Fibroblast of skin of abdomen (primary cell): ENCODE measurements at regions not wholly inside any gene's neighbourhood (a gene's known extent, or its start where the extent isn't known, plus 50 kb on each side); places are given as distances from the start of the nearest gene placed in this dataset.

Experiments used
- DNase-seq: peaks from one replicate; pipeline ENCODE4 v3.0.0-alpha.2; 2013

GRCh38 chr12:58372298-58372697 is 430.9 kb downstream of the ATP23 start:
- DNase-seq: no peak

GRCh38 chr12:58378028-58378427 is 436.7 kb downstream of the ATP23 start:
- peak; percentile 64 for DNase-seq

DNA sequence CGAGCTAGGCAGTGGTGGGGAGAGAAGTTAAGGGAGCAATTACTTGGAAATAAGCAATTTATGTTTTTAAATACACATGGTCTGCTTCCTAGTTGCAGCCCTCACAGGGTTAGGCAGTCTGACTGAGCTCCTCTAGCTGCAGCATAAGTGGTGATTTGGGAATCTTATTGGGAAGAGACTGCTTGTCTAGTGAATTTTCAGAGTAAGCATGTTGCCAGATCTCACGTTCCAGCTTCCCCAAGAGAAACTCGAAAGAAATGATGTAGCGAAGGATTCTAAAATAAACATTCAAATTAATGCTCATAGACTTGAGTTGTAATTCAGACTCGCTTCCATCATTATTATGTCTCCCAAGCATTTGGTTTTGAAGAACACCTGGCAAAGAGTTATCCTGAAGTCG is 440.2 kb downstream of the ATP23 start:
- DNase-seq: no peak

GRCh38 chr12:58384196-58384595 is 442.8 kb downstream of the ATP23 start:
- no peak for DNase-seq

- DNase-seq: no peak
Measured at GRCh38 chr12:58386136-58386535, 444.8 kb downstream of the ATP23 start.

- peak; percentile 59 for DNase-seq
Measured at GRCh38 chr12:58387199-58387598, 445.8 kb downstream of the ATP23 start.

DNA sequence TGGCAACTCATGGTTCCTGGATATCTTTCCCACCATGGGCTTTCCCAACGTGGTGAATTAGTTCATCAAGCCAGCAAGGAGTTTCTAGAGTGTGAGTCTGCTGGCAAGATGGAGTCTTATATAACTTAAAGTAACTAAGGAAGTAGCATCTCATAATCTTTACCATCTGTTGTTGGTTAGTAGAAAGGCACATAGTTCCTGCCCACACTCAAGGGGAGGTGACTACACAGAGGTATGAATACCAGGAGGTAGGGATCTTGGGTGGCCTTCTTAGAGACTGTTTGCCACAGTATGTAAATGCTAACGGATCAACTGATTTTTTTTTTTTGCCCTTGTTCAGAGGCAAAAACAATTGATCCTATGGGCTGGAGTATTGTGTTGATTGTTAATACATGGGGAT is 446.9 kb downstream of the ATP23 start:
- peak; percentile 71 for DNase-seq

GRCh38 chr12:58393152-58393551 is 451.8 kb downstream of the ATP23 start:
- DNase-seq: peak; percentile 36

- DNase-seq: no peak
Measured at GRCh38 chr12:58395056-58395455, 453.7 kb downstream of the ATP23 start.

DNA sequence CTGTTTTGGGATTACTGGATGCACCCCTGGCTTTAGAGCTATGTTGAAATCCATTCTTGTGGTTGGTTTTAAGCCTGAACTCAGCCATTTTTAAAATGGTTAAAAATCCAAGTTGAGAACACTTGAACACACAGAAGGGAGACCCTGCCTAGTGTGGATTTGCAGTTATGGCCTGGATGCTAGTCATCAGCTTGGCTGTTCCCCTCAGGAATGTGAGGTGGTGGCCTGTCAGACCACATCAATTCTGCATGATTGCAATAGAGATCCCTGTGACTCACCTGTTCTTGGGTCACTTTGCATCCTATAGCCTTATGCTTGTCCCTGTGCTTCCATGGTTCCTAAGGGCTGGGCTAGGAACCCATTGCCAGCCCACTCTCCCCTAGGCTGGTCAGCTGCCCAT is 454.1 kb downstream of the ATP23 start:
- DNase-seq: peak; percentile 47

- no peak for DNase-seq
Measured at GRCh38 chr12:58396239-58396638, 454.9 kb downstream of the ATP23 start.

DNA sequence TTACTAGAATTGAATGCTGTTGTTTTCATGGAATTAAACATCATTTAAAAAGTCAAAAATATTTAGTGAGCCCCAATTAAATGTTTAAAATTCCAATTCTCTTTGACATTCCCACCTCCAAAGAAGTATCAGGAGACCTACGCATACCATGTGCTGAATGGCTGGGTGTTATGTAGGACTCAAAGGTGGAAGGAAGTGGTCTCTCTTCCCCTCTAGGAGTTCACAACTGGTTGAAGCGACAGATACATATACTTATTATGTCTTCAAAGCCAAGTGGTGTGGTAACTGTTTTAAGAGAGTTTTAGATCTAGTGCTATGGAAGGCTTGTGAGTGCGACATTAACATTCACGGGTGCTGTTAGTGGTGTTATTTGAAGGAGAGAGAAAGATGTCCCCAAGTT is 464.0 kb downstream of the ATP23 start:
- no peak for DNase-seq

- DNase-seq: no peak
Measured at GRCh38 chr12:58408516-58408915, 467.1 kb downstream of the ATP23 start.

GRCh38 chr12:58412461-58413060 is 471.2 kb downstream of the ATP23 start:
- no peak for DNase-seq

DNA sequence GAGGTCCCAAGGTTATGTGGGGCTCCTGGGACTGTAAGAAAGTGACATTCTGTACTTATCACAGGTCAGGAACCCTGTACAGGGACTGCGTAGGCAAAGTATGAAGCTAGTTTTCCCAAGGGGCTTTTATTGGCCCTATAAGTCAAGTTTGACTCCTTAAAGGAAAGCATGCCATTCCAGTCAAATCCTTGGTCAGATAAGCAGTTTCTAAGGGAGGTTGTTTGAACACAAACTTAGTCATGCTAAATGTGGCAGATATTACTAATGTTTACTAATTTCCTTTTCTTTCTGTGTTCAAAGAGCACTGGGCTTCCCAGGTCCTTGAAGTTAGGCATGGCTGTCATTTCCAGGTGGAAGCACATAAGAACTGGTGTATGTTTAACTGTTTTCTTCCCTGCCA is 472.4 kb downstream of the ATP23 start:
- DNase-seq: peak; percentile 52

DNA sequence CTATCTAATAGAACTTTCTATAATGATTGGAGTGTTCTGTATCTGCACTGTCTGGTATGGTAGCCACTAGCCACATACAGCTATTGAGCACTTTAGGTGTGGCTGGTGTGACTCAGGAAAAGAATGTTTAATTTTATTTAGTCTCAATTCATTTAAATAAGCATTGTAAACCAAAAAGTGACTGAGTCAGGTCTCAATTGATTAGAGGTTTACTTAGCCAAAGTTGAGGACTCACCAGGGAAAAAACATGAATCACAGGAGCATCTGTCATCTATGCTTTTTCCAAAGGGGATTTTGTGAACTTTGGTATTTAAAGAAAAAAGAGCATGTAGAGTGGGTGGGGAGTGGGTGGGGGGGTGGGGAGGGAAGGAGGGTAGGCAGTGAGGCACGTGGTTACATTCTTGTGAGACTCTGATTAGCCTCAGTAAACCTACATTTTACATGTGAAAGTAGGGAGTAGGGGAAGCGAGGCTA is 473.1 kb downstream of the ATP23 start:
- peak; percentile 85 for DNase-seq

DNA sequence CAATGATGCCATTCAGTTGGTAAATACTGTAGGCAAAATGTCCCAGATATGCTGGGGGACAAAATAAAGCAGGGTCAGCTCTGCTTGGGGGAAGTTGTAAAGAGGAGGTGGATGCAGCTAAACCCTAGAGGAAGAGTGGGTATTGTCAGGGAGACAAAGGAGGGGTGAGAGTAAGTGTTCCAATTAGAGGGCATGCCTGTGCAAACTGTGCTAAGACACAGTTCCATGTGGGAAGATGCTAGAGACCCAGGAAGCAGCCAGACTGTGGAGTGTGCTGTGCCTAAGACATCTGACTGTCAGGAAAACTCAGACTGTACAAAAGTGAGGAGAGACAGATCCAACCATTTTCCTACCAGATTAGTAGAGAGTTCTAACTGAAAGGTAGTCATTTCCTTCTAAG is 474.3 kb downstream of the ATP23 start:
- DNase-seq: no peak

DNA sequence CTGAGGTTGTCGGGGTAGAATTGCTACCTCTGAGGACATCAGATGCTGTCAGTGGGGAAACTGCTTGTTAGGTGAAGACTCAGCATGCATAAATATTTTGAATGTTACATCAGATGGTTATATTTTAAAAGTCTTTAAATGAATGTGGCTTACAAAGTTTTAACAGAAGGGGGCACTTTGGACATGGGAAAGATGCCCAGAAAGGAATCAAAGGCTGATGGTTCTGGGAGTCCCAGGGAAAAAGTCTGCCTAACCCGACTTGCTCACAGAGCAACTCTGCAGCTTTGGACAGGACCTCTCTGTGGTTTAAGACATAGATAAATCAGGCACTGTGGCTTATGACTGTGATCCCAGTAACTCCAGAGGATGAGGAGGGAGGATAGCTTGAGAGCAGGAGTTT is 474.9 kb downstream of the ATP23 start:
- peak; percentile 94 for DNase-seq

GRCh38 chr12:58419196-58419760 is 477.9 kb downstream of the ATP23 start:
- no peak for DNase-seq

GRCh38 chr12:58419905-58420304 is 478.5 kb downstream of the ATP23 start:
- no peak for DNase-seq

DNA sequence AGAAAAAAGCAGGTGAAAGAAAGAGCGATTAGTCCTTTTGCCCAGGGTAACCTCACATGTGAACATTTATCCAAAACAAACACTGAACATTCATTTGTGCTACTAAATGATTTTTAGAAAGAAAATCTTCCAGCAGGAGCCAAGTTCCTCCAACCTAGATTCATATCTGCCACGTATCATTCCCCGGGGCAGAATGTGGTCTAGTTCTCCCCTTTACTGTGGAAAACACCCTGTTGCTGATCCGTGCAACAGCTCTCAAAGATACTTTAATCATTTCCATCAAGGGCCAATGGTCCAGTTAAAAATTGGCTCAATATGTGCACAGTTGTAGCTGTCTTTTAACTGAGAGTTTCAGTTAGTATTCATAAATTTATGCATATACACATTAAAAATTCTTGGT is 479.1 kb downstream of the ATP23 start:
- peak; percentile 42 for DNase-seq

DNA sequence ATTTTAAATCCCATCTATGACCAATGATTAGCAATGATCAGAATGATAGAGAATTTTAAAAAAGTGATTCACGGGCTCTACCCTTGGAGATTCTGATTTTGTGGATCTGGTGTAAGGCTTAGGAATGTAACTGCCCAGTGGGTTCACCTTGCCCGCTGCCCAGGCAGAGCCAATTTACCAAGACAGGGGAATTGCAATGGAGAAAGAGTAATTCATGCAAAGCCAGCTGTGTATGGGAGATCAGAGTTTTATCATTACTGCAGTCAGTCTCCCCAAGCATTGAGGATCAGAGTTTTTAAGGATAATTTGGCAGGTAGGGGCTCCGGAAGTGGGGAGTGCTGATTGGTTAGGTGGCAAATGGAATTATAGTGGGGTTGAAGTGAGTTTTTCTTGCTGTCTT is 480.6 kb downstream of the ATP23 start:
- no peak for DNase-seq

GRCh38 chr12:58424735-58425392 is 483.5 kb downstream of the ATP23 start:
- DNase-seq: peak; percentile 38
